ENCODE measurements at regions not wholly inside any gene's neighbourhood (a gene's known extent, or its start where the extent isn't known, plus 50 kb on each side); places are given as distances from the start of the nearest gene placed in this dataset.
A peak's percentile ranks its signal among the peaks of the same experiment; 100 is the strongest.

DNA sequence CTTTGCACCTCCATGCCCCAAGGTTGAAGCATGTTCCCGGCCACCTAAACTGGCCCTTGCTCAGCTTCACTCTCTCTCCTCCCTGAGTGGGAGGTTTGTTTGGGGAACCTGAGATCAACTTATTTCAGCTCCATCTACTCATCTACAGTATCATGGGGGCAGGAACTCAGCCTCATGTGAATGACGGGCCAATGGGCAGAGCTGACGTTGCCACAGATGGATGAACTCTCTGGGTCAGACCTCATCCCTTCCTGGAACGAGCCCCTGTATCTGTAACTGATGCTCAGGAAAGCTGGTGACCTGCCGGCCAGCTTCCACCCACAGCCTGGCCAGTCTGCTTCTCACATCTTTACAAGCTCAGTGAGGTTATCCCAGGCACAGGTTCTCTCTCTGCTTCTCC, 369.6 kb downstream of the IRX2 start:
- DNase-seq (ENCODE audit: extremely low spot score, unreplicated experiment) = peak; percentile 38
- TF ChIP-seq, protein P1, sequence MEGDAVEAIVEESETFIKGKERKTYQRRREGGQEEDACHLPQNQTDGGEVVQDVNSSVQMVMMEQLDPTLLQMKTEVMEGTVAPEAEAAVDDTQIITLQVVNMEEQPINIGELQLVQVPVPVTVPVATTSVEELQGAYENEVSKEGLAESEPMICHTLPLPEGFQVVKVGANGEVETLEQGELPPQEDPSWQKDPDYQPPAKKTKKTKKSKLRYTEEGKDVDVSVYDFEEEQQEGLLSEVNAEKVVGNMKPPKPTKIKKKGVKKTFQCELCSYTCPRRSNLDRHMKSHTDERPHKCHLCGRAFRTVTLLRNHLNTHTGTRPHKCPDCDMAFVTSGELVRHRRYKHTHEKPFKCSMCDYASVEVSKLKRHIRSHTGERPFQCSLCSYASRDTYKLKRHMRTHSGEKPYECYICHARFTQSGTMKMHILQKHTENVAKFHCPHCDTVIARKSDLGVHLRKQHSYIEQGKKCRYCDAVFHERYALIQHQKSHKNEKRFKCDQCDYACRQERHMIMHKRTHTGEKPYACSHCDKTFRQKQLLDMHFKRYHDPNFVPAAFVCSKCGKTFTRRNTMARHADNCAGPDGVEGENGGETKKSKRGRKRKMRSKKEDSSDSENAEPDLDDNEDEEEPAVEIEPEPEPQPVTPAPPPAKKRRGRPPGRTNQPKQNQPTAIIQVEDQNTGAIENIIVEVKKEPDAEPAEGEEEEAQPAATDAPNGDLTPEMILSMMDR (IDR thresholded peaks at IDR 0.05) = no peak
- H3K9me3 Mint-ChIP-seq (ENCODE audit: unreplicated experiment) = peaks cover 6% of the 10 kb centered on the region
- H3K27ac Mint-ChIP-seq (ENCODE audit: unreplicated experiment) = no peak overlapping the region
- no peaks in the 10 kb centered on the region for H3K4me1 Mint-ChIP-seq (ENCODE audit: unreplicated experiment)
- no peaks in the 10 kb centered on the region for H3K36me3 Mint-ChIP-seq (ENCODE audit: unreplicated experiment)
- no peak overlapping the region for H3K4me3 Mint-ChIP-seq (ENCODE audit: unreplicated experiment)
- H3K27me3 Mint-ChIP-seq (ENCODE audit: unreplicated experiment) = no peaks in the 10 kb centered on the region

DNA sequence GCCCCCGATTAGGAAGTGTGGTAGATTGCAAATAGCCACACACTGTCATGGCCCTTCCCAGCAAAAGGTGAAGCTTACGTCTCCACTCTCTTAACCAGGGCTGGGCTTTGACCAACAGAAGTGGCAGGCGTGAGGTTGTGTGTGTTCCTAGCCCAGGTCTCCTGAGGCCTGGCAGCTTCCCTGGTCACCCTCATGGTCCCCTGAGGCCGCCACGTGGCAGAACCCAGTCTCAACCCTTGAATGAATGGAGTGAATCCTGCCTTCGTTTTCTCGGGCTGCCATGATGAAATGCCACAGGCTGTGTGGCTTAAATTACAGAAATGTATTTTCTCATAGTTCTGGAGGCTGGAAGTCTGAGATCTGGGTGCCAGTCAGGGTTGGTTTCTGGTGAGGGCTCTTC, 370.4 kb downstream of the IRX2 start:
- peaks cover 5% of the 10 kb centered on the region for H3K9me3 Mint-ChIP-seq (ENCODE audit: unreplicated experiment)
- TF ChIP-seq, protein P1 (IDR thresholded peaks at IDR 0.05) = no peak
- no peaks in the 10 kb centered on the region for H3K27me3 Mint-ChIP-seq (ENCODE audit: unreplicated experiment)
- H3K36me3 Mint-ChIP-seq (ENCODE audit: unreplicated experiment) = no peaks in the 10 kb centered on the region
- H3K27ac Mint-ChIP-seq (ENCODE audit: unreplicated experiment) = no peak overlapping the region
- DNase-seq (ENCODE audit: extremely low spot score, unreplicated experiment) = peak; percentile 44
- H3K4me3 Mint-ChIP-seq (ENCODE audit: unreplicated experiment) = no peak overlapping the region
- H3K4me1 Mint-ChIP-seq (ENCODE audit: unreplicated experiment) = no peaks in the 10 kb centered on the region

DNA sequence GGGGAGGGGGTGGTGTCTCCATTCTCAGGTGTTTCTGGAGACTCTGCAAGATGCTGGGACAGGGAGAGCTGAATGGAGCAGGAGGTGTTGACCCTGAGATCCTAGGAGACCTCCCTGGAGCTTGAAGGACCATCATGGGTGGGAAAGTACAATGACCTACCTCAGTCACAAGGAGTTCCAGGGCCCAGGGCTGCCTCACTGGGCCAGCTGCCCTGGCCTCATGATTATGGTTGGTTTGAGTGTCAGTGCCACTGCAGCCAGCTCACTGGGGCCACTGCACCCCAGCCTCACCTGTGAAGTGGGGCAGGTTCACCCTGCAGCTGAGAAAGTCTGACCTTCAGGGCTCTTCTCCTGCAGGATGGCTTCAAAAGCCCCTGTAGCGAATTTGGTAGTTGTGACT, 372.5 kb downstream of the IRX2 start:
- TF ChIP-seq, protein P1 (IDR thresholded peaks at IDR 0.05) = no peak
- Mint-ChIP-seq H3K36me3 (ENCODE audit: unreplicated experiment) (no peaks in the 10 kb centered on the region), H3K27ac (ENCODE audit: unreplicated experiment) (no peak overlapping the region), H3K4me1 (ENCODE audit: unreplicated experiment) (no peaks in the 10 kb centered on the region), H3K27me3 (ENCODE audit: unreplicated experiment) (no peaks in the 10 kb centered on the region), H3K4me3 (ENCODE audit: unreplicated experiment) (no peak overlapping the region), H3K9me3 (ENCODE audit: unreplicated experiment) (peaks cover 5% of the 10 kb centered on the region)
- DNase-seq (ENCODE audit: extremely low spot score, unreplicated experiment) = peak; percentile 71

DNA sequence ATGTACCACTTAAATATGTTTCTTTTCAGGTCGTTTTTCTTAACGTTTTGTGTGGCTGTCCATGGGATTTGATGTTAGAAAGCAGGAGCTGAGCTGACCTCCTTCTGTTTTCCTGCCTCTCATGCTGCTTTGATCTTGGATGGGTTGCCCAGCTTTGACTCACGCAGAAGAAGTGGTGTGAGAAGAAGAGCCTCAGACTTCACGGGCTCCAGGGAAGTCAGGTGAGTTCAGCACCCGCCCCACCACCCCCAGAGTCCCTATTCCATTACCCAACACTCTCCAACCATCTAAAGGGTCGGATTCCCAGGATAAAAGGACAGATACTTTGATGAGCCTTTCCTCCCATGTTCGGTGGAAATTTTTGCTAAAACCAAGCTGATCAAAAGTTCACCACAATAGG, 373.4 kb downstream of the IRX2 start:
- Mint-ChIP-seq H3K4me3 (ENCODE audit: unreplicated experiment) (no peak overlapping the region), H3K27me3 (ENCODE audit: unreplicated experiment) (no peaks in the 10 kb centered on the region), H3K4me1 (ENCODE audit: unreplicated experiment) (no peaks in the 10 kb centered on the region), H3K9me3 (ENCODE audit: unreplicated experiment) (peaks cover 9% of the 10 kb centered on the region), H3K36me3 (ENCODE audit: unreplicated experiment) (no peaks in the 10 kb centered on the region), H3K27ac (ENCODE audit: unreplicated experiment) (no peak overlapping the region)
- DNase-seq (ENCODE audit: extremely low spot score, unreplicated experiment) = peak; percentile 8
- TF ChIP-seq, protein P1 (IDR thresholded peaks at IDR 0.05) = no peak

DNA sequence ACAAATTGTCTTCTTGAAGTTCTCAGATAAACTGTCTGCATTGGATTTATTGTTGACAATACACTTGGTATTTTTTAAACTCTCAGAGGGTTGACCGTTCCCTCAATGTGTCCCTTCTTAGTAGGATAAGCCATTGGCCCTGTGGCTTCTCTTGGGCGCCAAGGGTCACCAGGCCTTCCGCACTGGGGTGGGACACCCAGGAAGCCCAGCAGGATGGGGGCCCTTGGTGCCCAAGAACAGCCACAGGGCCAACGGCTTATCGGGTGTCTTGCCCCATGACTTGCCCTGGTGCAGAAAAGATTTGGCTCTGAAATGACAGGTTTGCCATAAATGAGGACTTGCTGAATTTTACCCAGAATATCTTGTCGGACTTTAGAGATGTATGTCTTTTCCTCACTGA, 375.0 kb downstream of the IRX2 start:
- Mint-ChIP-seq H3K27me3 (ENCODE audit: unreplicated experiment) (no peaks in the 10 kb centered on the region), H3K4me1 (ENCODE audit: unreplicated experiment) (no peaks in the 10 kb centered on the region), H3K4me3 (ENCODE audit: unreplicated experiment) (no peak overlapping the region), H3K36me3 (ENCODE audit: unreplicated experiment) (no peaks in the 10 kb centered on the region), H3K9me3 (ENCODE audit: unreplicated experiment) (peaks cover 18% of the 10 kb centered on the region), H3K27ac (ENCODE audit: unreplicated experiment) (no peak overlapping the region)
- peak; percentile 48 for DNase-seq (ENCODE audit: extremely low spot score, unreplicated experiment)
- TF ChIP-seq, protein P1 (IDR thresholded peaks at IDR 0.05) = no peak
